Stimulated activated naive B cell treated with anti-CD40 and anti-IgM and Interleukin-4, amounts not matched to agents 10 μg/mL and 1 μg/mL and 100 μg/mL, for 72 hours (primary cell): ENCODE measurements at regions not wholly inside any gene's neighbourhood (a gene's known extent, or its start where the extent isn't known, plus 50 kb on each side); places are given as distances from the start of the nearest gene placed in this dataset.

Experiments
- ATAC-seq, 2 donors: fragments of 150-1000 bp; cut with Tn5 transposase; replicated peaks; 2 replicates each; pipeline ENCODE4 v1.10.0; 2021; ENCODE audit warnings: moderate library complexity in 1 of 2
- DNase-seq: peaks from one replicate; pipeline ENCODE4 v3.0.0; 2021
- H3K27ac Mint-ChIP-seq: one replicate; pipeline ENCODE4 v1.8.0; 2022; ENCODE audit warnings: mild to moderate bottlenecking, mixed read lengths
- H3K27me3 Mint-ChIP-seq, 2 donors: one replicate each; pipeline ENCODE4 v1.8.0; 2022; ENCODE audit warnings: mixed read lengths in 2 of 2
- H3K36me3 Mint-ChIP-seq, 2 donors: one replicate each; pipeline ENCODE4 v1.8.0; 2022; ENCODE audit warnings: mixed read lengths in 2 of 2, mild to moderate bottlenecking in 1 of 2
- H3K4me1 Mint-ChIP-seq, 2 donors: one replicate each; pipeline ENCODE4 v1.8.0; 2022; ENCODE audit warnings: mixed read lengths in 2 of 2, mild to moderate bottlenecking in 1 of 2
- H3K4me3 Mint-ChIP-seq, 2 donors: one replicate each; pipeline ENCODE4 v1.8.0; 2022; ENCODE audit warnings: mild to moderate bottlenecking in 2 of 2, mixed read lengths in 2 of 2, moderate library complexity in 1 of 2
- H3K9me3 Mint-ChIP-seq, 2 donors: one replicate each; pipeline ENCODE4 v1.8.0; 2022; ENCODE audit warnings: mixed read lengths in 2 of 2, mild to moderate bottlenecking in 1 of 2

DNA sequence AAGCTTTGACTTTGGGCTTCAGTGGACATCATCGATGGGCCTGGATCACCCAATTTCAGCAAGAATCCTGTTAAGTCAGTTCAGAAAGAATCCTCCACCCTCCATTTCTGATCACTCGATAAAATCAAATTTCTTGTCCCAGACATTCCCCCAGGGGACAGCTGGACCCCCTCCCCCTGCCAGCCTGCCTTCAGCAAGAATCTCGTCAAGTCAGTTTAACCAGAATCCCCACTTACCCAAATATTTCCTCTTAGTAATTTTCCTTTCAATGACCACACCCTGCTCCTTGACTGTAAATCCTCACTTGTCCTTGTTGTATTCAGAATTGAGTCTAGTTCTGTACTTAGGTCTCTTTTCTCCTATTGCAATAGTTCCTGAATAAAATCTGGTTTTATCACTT, 766.9 kb downstream of the XPNPEP1 start:
- ATAC-seq (no peak), DNase-seq (no peak)
- Mint-ChIP-seq H3K27ac (no peak overlapping the region), H3K36me3 (no peaks in the 10 kb centered on the region), H3K27me3 (no peaks in the 10 kb centered on the region), H3K4me3 (no peak overlapping the region), H3K4me1 (no peaks in the 10 kb centered on the region), H3K9me3 (peaks cover 0 to 5% of the 10 kb centered on the region in 2 donors)

- Mint-ChIP-seq H3K36me3 (no peaks in the 10 kb centered on the region), H3K9me3 (peaks cover 0 to 5% of the 10 kb centered on the region in 2 donors), H3K27me3 (no peaks in the 10 kb centered on the region), H3K27ac (no peak overlapping the region), H3K4me1 (no peaks in the 10 kb centered on the region), H3K4me3 (no peak overlapping the region)
- DNase-seq = no peak
- no peak for ATAC-seq
Measured at GRCh38 chr10:109149666-109150350, 773.5 kb downstream of the XPNPEP1 start.

DNA sequence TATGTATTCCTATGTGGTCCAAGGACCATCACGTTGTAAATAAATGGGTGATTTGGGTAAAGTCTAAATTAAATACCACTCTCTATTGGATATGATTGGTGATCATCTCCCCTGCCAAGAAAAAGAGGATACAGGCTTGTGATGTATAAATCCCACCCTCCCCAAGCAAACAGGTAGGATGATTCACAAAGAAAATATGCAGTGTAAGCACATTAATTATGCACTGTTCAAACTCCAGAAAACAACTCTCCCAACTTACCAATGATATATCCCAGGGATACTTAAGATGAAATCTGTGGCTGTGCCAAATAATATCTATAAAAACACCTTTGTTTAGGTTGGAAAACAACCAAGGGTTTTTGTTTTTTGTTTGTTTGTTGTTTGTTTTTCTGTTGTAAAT, 795.9 kb downstream of the XPNPEP1 start:
- no peaks in the 10 kb centered on the region for H3K4me1 Mint-ChIP-seq

GRCh38 chr10:109126541-109126940, 796.8 kb downstream of the XPNPEP1 start:
- Mint-ChIP-seq H3K36me3 (no peaks in the 10 kb centered on the region), H3K27me3 (no peaks in the 10 kb centered on the region), H3K4me1 (no peaks in the 10 kb centered on the region), H3K4me3 (no peak overlapping the region), H3K27ac (no peak overlapping the region), H3K9me3 (peaks cover 0 to 4% of the 10 kb centered on the region in 2 donors)
- no peak for DNase-seq
- ATAC-seq = no peak

More for the DNA sequence above, 795.9 kb downstream of the XPNPEP1 start:
- H3K27me3 Mint-ChIP-seq = no peaks in the 10 kb centered on the region
- DNase-seq = no peak
- no peak overlapping the region for H3K27ac Mint-ChIP-seq
- no peak for ATAC-seq
- peaks cover 0 to 4% of the 10 kb centered on the region in 2 donors for H3K9me3 Mint-ChIP-seq
- no peak overlapping the region for H3K4me3 Mint-ChIP-seq
- H3K36me3 Mint-ChIP-seq = no peaks in the 10 kb centered on the region

- DNase-seq = no peak
- H3K27me3 Mint-ChIP-seq = no peaks in the 10 kb centered on the region
- H3K27ac Mint-ChIP-seq = no peak overlapping the region
- ATAC-seq = no peak
- H3K4me1 Mint-ChIP-seq = no peaks in the 10 kb centered on the region
- no peaks in the 10 kb centered on the region for H3K36me3 Mint-ChIP-seq
- no peak overlapping the region for H3K4me3 Mint-ChIP-seq
- H3K9me3 Mint-ChIP-seq = peaks cover 0 to 4% of the 10 kb centered on the region in 2 donors
Measured at GRCh38 chr10:109126016-109126415, 797.3 kb downstream of the XPNPEP1 start.

- Mint-ChIP-seq H3K4me3 (no peak overlapping the region), H3K36me3 (no peaks in the 10 kb centered on the region), H3K4me1 (no peaks in the 10 kb centered on the region), H3K9me3 (peaks cover 15% of the 10 kb centered on the region in 2 donors), H3K27me3 (no peaks in the 10 kb centered on the region), H3K27ac (no peak overlapping the region)
- DNase-seq (no peak), ATAC-seq (peak; percentile 44 to 46)
Measured at GRCh38 chr10:109115179-109115578, 808.1 kb downstream of the XPNPEP1 start.

- Mint-ChIP-seq H3K4me3 (no peak overlapping the region), H3K9me3 (peaks cover 14% of the 10 kb centered on the region in 2 donors), H3K27ac (no peak overlapping the region), H3K4me1 (no peaks in the 10 kb centered on the region), H3K27me3 (no peaks in the 10 kb centered on the region), H3K36me3 (no peaks in the 10 kb centered on the region)
- DNase-seq = no peak
- ATAC-seq = no peak
Measured at GRCh38 chr10:109114579-109114978, 808.7 kb downstream of the XPNPEP1 start.

DNA sequence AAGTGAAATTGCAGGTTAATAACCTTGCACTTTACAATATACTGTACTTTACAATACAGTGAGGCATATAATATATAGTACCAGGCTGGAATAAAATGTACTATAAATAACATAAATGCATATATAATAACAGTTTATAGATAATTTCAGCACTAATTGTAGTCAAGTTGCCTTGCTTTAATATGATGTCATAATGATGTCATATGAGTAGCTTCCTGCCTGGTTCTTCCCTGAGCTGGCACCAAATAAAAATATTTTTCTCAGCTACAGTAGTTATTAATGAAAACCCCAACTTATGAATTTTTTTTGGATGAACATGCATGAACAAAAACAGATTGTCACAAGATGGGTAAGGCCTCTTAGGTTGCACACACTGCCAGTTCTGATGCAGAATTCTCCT, 816.7 kb downstream of the XPNPEP1 start:
- Mint-ChIP-seq H3K4me3 (no peak overlapping the region), H3K36me3 (no peaks in the 10 kb centered on the region), H3K27me3 (no peaks in the 10 kb centered on the region), H3K4me1 (no peaks in the 10 kb centered on the region), H3K9me3 (no peaks in the 10 kb centered on the region), H3K27ac (no peak overlapping the region)
- no peak for ATAC-seq
- no peak for DNase-seq

DNA sequence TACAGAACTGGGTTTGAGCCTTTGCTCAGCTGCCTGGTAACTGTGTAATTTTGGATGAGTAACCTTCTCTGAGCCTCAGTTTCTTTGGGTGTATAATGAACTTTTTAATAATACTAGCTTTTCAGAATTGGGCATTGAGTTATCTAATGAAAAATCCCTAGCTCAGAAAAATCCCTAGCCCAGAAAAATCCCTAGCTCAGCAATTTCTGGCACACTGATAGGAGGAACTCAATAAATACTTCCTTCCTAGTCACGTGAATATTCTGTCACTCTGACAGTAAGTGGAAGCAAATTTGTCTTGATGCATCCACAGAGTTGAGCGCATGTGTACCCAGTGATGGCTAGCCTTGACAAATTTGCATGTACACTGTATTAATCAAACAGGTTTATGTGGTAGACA, 817.6 kb downstream of the XPNPEP1 start:
- H3K27ac Mint-ChIP-seq = no peak overlapping the region
- H3K36me3 Mint-ChIP-seq = no peaks in the 10 kb centered on the region
- H3K4me3 Mint-ChIP-seq = no peak overlapping the region
- H3K27me3 Mint-ChIP-seq = no peaks in the 10 kb centered on the region
- H3K4me1 Mint-ChIP-seq = no peaks in the 10 kb centered on the region
- ATAC-seq = no peak
- no peak for DNase-seq
- H3K9me3 Mint-ChIP-seq = no peaks in the 10 kb centered on the region

GRCh38 chr10:109104806-109105205, 818.5 kb downstream of the XPNPEP1 start:
- ATAC-seq (no peak), DNase-seq (no peak)
- H3K4me1 Mint-ChIP-seq = no peaks in the 10 kb centered on the region
- no peak overlapping the region for H3K27ac Mint-ChIP-seq
- no peaks in the 10 kb centered on the region for H3K27me3 Mint-ChIP-seq
- H3K36me3 Mint-ChIP-seq = no peaks in the 10 kb centered on the region
- H3K4me3 Mint-ChIP-seq = no peak overlapping the region
- H3K9me3 Mint-ChIP-seq = no peaks in the 10 kb centered on the region

- ATAC-seq = no peak
- H3K27ac Mint-ChIP-seq = no peak overlapping the region
- H3K27me3 Mint-ChIP-seq = no peaks in the 10 kb centered on the region
Measured at GRCh38 chr10:109103278-109103677, 820.0 kb downstream of the XPNPEP1 start.

GRCh38 chr10:109089779-109090178, 833.5 kb downstream of the XPNPEP1 start:
- Mint-ChIP-seq H3K9me3 (peaks cover 4 to 7% of the 10 kb centered on the region in 2 donors), H3K27me3 (no peaks in the 10 kb centered on the region), H3K27ac (no peak overlapping the region), H3K4me1 (no peaks in the 10 kb centered on the region), H3K4me3 (no peak overlapping the region), H3K36me3 (no peaks in the 10 kb centered on the region)
- DNase-seq = no peak
- ATAC-seq = no peak

More at GRCh38 chr10:109103278-109103677, 820.0 kb downstream of the XPNPEP1 start:
- H3K4me1 Mint-ChIP-seq = no peaks in the 10 kb centered on the region
- no peaks in the 10 kb centered on the region for H3K36me3 Mint-ChIP-seq
- no peaks in the 10 kb centered on the region for H3K9me3 Mint-ChIP-seq
- H3K4me3 Mint-ChIP-seq = no peak overlapping the region
- DNase-seq = no peak

DNA sequence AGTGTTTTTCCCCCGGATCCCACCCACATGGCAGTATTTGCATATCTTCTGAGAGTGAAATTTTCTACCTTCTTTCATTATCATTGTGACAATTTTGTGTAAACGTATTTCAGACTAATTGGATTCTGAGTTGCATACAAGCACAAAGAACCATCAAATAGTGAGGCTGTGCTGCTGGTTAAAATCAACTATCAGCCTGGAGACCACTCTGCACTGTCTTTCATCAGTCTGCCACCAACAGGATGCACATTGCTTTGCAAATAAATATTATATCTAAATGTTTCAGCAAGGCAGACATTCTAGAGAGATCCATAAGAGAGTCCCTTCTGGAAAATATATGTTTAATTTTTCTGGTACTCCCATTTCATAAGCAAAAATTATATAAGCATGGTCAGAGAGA, 851.8 kb downstream of the XPNPEP1 start:
- peaks cover 0 to 4% of the 10 kb centered on the region in 2 donors for H3K9me3 Mint-ChIP-seq
- H3K27me3 Mint-ChIP-seq = no peaks in the 10 kb centered on the region
- H3K27ac Mint-ChIP-seq = no peak overlapping the region
- no peaks in the 10 kb centered on the region for H3K4me1 Mint-ChIP-seq
- DNase-seq (no peak), ATAC-seq (no peak)
- H3K36me3 Mint-ChIP-seq = no peaks in the 10 kb centered on the region
- no peak overlapping the region for H3K4me3 Mint-ChIP-seq

- H3K36me3 Mint-ChIP-seq = no peaks in the 10 kb centered on the region
- peaks cover 0 to 6% of the 10 kb centered on the region in 2 donors for H3K9me3 Mint-ChIP-seq
- H3K27ac Mint-ChIP-seq = no peak overlapping the region
- DNase-seq = no peak
- no peaks in the 10 kb centered on the region for H3K4me1 Mint-ChIP-seq
- H3K4me3 Mint-ChIP-seq = no peak overlapping the region
- H3K27me3 Mint-ChIP-seq = no peaks in the 10 kb centered on the region
- no peak for ATAC-seq
Measured at GRCh38 chr10:109070492-109070891, 852.8 kb downstream of the XPNPEP1 start.

DNA sequence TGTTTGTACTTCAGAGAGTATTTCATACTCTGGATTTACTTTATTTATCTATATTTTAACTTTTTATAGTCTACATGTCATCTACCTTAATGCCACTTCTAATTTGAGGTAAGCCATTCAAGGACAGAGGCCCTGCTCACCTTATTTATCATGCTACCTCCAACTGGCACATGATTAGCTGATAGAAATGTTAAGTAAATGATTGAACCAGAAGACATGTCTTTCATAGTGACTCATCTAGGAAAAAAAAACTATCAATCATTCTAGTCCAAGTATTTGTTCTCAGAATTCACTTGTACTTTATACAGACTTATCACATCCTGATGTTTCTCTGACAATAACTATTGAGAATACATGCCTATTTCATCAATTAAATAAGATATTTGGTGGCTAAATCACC, 856.3 kb downstream of the XPNPEP1 start:
- Mint-ChIP-seq H3K4me1 (no peaks in the 10 kb centered on the region), H3K27ac (no peak overlapping the region), H3K27me3 (no peaks in the 10 kb centered on the region), H3K4me3 (no peak overlapping the region), H3K36me3 (no peaks in the 10 kb centered on the region), H3K9me3 (peaks cover 0 to 5% of the 10 kb centered on the region in 2 donors)
- ATAC-seq = no peak
- no peak for DNase-seq
